GM21737 (cell line): ENCODE measurements at regions not wholly inside any gene's neighbourhood (a gene's known extent, or its start where the extent isn't known, plus 50 kb on each side); places are given as distances from the start of the nearest gene placed in this dataset.

Source experiments
- ATAC-seq: cut with Tn5 transposase; IDR thresholded peaks from one replicate; pipeline ENCODE4 v1.9.1; 2021; ENCODE audit warnings: mild to moderate bottlenecking, moderate library complexity; ENCODE audit not compliant: unreplicated experiment

GRCh38 chr4:130257271-130257670 lies 1161.3 kb downstream of the C4orf33 start:
- no peak for ATAC-seq

- no peak for ATAC-seq
Measured at GRCh38 chr4:130266814-130267213, 1170.9 kb downstream of the C4orf33 start.

- no peak for ATAC-seq
Measured at GRCh38 chr4:130288576-130288975, 1192.6 kb downstream of the C4orf33 start.

GRCh38 chr4:130293692-130294091 lies 1197.7 kb downstream of the C4orf33 start:
- ATAC-seq: no peak

- no peak for ATAC-seq
Measured at GRCh38 chr4:130296448-130296847, 1200.5 kb downstream of the C4orf33 start.

- ATAC-seq: no peak
Measured at GRCh38 chr4:130306566-130306965, 1210.6 kb downstream of the C4orf33 start.

GRCh38 chr4:130309221-130309620 lies 1213.3 kb downstream of the C4orf33 start:
- ATAC-seq: no peak

GRCh38 chr4:130322439-130322838 lies 1226.5 kb downstream of the C4orf33 start:
- ATAC-seq: no peak

GRCh38 chr4:130329036-130329435 lies 1233.1 kb downstream of the C4orf33 start:
- no peak for ATAC-seq

- ATAC-seq: no peak
Measured at GRCh38 chr4:130333241-130333759, 1237.3 kb downstream of the C4orf33 start.

GRCh38 chr4:130335417-130336194 lies 1239.7 kb downstream of the C4orf33 start:
- no peak for ATAC-seq

GRCh38 chr4:130336585-130337217 lies 1240.7 kb downstream of the C4orf33 start:
- peak; percentile 64 for ATAC-seq

- ATAC-seq: no peak
Measured at GRCh38 chr4:130338851-130339250, 1242.9 kb downstream of the C4orf33 start.

- no peak for ATAC-seq
Measured at GRCh38 chr4:130349745-130350144, 1253.8 kb downstream of the C4orf33 start.

- no peak for ATAC-seq
Measured at GRCh38 chr4:130356873-130357272, 1260.9 kb downstream of the C4orf33 start.

GRCh38 chr4:130359542-130359941 lies 1263.6 kb downstream of the C4orf33 start:
- no peak for ATAC-seq

DNA sequence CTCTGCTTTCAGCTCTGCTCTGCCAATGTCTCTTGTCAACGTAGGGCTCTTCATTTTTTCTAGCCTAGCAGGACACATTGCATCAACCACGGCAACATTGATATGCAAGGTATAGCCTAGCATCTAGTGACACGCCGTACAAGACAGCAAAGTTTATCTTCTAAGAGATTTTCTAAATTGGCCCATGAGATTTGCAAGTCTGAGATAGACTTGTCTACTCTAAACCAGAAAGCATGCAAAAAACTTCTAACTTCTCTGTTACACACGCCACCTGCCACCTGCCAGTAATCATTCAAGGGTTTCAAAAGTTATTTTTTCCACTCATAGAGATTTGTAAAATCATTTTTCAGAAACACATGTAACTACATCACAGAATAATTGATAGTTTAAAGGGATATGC lies 1265.7 kb downstream of the C4orf33 start:
- ATAC-seq: no peak

- no peak for ATAC-seq
Measured at GRCh38 chr4:130368668-130369067, 1272.7 kb downstream of the C4orf33 start.

DNA sequence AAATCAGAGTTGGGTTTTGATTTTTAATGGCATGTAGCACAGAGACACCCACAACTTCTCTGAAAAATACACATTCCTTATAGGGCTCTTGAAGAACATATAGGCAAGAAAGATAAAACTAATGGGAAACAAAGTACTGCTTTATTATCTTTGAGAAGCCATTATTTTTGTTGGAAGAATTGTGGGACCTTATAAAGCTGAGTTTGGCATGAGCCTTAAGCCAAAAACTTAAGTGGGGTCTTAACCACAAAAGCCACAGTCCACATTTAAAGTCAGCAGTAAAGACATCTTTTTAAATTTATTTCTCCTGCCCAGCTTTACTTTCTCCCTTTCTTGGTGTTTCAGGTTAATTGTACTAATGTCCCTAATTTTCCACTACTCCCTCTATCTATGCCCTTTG lies 1297.3 kb downstream of the C4orf33 start:
- ATAC-seq: no peak

DNA sequence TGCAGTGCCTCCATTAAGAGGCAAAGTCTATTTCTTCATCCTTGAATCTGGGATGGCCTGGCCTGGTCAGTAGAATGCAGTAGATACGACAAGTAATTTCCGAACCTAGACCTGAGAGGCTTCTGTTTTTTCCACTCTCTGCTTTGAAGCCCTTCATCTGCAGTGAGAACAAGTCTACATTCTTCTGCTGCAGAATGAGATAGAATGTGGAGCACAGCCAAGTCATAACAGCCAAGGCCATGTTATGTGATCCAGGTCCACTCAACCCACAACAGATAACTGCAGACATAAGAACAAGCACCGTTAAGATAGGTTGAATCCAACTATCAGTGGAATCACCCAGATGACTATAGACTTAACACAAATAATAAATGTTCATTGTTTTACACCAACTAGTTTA lies 1297.7 kb downstream of the C4orf33 start:
- ATAC-seq: no peak

GRCh38 chr4:130395871-130396270 lies 1299.9 kb downstream of the C4orf33 start:
- ATAC-seq: no peak

- no peak for ATAC-seq
Measured at GRCh38 chr4:130403221-130403620, 1307.3 kb downstream of the C4orf33 start.
